GM21737 (cell line): ENCODE measurements at regions not wholly inside any gene's neighbourhood (a gene's known extent, or its start where the extent isn't known, plus 50 kb on each side); places are given as distances from the start of the nearest gene placed in this dataset.
"Not testable (repeated sequence)": the region's sequence is repeated elsewhere in the genome, so short reads cannot be mapped to it uniquely, and the experiment has no call there.

Source experiments
- ATAC-seq: cut with Tn5 transposase; IDR thresholded peaks from one replicate; pipeline ENCODE4 v1.9.1; 2021; ENCODE audit warnings: mild to moderate bottlenecking, moderate library complexity; ENCODE audit not compliant: unreplicated experiment

DNA sequence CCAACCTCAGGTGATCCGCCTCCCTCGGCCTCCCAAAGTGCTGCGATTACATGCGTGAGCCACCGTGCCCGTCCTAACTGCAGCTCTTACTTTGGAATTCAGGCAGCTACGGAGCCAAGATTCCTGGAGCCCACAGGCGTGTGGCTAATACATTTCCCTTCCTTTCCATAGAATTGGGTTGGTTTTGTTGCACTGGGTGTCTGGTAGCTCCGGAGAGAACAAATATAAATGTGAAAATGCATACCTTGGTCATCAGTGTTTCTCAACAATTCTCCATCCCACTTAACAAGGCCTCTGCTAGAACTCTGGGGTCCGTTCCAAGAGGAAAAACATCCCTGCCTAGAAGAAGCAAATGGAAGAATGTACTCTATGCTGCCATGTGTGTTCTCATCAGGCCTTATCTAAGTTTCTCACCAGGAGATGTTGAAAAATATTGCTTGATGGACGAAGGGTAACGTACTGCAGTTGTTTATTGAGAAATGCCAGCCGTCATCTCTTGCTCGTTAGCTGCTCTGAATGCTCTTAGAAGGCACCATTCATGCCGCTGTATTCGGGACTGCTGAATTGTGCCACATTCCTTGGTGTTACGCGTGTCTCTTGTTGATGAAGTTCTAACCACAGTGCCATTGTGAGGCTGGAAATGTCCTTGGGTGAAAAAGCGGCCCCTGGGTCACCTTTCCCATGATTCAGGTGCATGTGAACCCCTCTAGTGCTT, 50.5 kb upstream of the CD99 start:
- no peak for ATAC-seq

DNA sequence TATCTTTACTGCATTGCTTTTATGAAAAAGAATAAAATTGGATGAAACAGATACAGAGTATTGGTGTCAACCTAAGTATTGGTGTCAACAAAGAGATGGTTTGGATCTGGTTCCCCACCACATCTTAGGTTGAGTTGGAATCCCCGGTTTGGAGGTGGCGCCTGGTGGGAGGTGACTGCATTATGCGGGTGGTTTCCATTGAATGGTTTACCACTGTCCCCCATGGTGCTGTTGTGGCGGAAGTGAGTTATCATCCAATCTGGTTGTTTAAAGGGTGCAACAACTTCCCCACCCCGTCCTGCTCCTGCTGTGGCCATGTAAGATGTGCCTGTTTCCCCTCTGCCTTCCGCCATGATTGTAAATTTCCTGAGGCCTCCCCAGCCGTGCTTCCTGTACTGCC, 52.8 kb upstream of the CD99 start:
- no peak for ATAC-seq

DNA sequence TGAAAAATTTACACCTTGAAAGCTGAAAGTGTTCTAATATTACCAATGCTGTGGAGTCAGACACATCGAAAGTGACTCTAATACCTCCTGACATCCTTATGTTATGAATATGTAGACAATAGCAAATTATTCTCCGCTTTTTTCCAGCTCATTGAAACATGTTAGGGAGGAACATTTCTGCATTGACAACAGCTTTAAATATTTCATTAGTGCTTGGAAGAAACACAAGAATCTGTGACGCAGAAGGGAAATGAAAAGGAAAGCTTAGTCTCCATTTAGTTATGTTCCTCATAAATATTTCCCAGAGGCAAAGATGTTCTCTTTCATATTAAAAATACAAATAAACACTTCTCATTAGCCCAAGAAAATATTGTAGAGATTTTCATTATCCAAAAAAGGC, 55.8 kb upstream of the CD99 start:
- no peak for ATAC-seq

DNA sequence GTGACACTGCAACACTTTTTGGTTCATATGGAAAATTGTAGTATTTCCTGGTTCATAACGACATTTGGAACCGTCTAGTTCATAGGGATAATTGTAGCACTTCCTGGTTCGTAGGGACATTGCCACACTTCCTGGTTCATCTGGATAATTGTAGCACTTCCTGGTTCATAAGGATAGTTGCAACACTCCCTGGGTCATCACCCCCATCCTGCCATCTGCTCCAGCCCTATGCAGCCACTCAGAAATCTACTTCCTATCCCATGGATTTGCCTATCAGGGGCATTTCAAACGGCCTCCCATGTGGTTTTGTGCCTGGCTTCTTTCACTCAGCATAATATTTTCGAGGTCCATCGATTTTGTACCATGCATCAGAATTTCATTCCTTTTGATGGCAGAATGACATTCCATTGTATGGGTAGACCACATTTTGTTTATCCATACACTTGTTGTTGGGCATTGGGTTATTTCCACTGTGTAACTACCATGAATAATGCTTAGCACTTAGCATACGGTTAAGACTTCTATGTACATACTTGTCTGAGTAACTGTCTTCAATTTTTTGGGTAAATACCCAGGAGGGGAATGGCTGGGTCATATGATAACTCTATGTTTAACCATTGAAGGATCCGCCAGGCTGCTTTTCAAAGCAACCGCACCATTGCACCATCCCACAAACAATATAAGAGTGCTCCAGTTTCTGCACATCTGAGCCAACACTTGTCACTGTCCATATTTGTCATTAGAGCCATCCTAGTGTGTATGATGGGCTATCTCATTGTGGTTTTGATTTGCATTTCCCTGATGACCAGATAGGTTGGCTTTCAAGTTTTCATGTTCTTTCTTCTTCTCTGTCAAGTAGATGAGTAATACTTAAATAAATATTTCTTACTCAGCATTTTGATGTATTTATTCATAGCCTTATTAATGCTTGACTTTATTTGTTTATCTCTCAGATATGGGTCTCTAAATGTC, 58.3 kb upstream of the CD99 start:
- ATAC-seq, result no peak

- no peak for ATAC-seq
Observed at GRCh38 chrX:2631743-2632532, 59.2 kb upstream of the CD99 start.

GRCh38 chrX:2630935-2631742, 60.0 kb upstream of the CD99 start:
- not testable (repeated sequence) for ATAC-seq

- not testable (repeated sequence) for ATAC-seq
Observed at GRCh38 chrX:2630008-2630934, 60.8 kb upstream of the CD99 start.

DNA sequence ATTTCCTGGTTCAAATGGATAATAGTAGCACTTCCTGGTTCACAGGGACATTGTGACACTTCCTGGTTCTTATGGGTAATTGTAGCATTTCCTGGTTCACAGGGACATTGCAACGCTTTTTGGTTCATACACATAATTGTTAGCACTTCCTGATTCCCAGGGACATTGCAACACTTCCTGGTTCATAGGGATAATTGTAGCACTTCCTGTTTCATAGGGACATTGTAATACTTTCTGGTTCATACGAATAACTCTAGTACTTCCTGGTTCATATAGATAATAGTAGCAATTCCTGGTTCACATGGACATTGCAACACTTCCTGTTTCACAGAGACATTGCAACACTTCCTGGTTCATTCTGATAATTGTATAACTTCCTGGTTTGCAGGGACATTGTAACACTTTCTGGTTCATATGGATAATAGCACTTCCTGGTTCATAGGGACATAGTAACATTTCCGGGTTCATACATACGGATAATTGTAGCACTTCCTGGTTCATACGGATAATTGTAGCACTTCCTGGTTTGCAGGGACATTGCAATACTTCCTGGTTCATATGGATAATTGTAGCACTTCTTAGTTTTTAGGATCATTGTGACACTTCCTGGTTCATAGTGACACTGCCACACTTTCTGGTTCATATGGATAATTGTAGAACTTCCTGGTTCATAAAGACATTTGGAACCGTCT, 61.6 kb upstream of the CD99 start:
- ATAC-seq, result no peak

DNA sequence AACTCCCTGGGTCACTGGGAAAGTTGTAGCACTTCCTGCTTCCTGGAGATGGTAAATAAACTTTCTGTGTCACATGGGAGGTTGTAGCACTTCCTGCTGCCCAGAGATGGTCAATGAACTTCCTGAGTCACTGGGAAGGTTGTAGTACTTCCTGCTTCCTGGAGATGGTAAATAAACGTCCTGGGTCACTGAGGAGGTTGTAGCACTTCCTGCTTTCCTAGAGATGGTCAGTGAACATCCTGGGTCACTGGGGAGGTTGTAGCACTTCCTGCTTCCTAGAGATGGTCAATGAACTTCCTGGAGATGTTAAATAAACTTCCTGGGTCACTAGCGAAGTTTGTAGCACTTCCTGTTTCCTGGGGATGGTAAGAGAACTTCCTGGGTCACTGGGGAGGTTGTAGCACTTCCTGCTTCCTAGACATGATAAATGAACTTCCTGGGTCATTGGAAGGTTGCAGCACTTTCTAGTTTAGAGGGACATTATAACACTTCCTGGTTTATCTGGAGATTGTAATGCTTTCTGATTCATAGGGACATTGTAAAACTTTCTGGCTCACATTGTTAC, 62.3 kb upstream of the CD99 start:
- no peak for ATAC-seq

DNA sequence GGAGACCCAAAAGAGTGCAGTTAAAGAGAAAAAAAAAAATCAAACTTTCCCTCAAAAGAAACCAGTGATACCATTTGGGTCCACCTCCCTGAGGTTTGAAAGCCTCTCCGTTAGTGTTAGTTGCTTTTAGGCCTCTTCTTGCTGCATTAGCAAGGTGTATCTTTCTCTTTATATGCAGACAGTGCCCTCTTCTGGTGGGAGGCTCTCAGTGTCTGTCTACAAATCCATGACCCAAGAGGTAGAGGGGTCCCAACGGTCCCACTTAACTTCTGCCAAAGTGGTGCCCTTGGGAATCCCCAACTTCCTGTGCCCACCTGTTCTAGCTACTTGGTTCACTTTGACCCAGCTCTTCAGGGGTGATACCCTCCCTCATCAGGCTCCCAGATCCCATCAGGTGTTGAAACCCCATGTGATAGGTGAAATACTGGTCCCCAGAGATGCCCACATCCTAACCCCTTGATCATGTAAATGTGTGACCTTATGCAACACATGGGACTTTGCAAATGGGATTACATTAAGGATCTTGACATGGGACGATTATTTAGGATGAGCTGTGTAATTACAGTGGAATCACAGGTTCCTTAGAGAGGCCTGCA, 63.7 kb upstream of the CD99 start:
- no peak for ATAC-seq

DNA sequence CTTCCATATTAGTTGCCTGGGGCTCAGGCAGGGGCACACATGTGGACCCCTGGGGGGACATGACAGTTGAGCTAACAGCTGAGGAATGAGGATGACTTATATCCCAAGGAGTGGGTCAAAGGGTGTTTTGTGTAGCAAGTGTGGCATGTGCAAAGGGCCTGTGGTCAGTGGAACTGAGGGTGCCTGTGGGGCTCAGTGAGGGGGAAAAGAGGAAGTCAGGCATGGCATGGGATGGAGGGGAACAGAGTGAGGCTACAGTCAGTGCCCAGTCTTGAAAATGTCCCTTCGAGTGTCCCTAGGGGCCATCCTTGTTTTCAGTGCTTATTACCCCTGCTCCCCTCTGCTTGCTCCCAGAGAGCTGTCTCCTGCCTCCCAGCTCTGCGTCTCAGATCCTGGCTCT, 64.3 kb upstream of the CD99 start:
- ATAC-seq, result no peak

- ATAC-seq, result no peak
Observed at GRCh38 chrX:2620576-2620975, 70.5 kb upstream of the CD99 start.

DNA sequence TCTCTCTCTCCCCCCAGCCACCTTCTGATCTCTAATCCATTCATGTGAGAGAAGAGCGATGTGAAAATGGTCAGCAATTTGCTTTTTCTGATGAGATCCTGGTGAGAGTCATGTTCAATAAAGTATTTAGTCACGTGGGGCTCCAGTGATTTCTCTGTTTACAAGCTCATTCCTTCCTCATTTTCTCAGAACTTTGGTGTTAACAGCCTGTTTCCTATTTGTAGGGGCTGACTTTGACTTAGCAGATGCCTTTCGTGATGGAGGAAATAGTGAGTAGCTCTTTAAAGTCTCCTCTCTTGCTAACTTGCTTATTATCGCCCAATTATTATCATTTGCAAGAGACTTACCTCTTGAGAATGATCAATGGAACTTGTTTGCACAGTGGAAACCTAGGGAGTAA, 72.6 kb upstream of the CD99 start:
- no peak for ATAC-seq

DNA sequence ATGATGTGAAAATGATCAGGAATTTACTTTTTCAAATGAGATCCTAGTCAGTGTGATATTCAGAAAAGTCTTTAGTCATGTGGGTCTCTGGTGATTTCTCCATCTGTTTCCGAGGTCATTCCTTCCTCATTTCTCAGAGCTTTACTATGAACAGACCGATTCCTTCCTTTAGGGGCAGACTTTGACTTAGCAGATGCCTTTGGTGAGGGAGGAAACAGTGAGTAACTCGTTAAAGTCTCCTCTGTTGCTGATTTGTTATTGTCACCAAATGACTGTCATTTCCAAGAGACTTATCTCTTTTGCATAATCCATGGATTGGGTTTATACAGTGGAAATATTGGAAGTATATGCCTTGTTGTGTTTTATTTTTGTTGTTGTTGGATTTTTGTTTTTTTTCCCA, 76.2 kb upstream of the CD99 start:
- no peak for ATAC-seq

DNA sequence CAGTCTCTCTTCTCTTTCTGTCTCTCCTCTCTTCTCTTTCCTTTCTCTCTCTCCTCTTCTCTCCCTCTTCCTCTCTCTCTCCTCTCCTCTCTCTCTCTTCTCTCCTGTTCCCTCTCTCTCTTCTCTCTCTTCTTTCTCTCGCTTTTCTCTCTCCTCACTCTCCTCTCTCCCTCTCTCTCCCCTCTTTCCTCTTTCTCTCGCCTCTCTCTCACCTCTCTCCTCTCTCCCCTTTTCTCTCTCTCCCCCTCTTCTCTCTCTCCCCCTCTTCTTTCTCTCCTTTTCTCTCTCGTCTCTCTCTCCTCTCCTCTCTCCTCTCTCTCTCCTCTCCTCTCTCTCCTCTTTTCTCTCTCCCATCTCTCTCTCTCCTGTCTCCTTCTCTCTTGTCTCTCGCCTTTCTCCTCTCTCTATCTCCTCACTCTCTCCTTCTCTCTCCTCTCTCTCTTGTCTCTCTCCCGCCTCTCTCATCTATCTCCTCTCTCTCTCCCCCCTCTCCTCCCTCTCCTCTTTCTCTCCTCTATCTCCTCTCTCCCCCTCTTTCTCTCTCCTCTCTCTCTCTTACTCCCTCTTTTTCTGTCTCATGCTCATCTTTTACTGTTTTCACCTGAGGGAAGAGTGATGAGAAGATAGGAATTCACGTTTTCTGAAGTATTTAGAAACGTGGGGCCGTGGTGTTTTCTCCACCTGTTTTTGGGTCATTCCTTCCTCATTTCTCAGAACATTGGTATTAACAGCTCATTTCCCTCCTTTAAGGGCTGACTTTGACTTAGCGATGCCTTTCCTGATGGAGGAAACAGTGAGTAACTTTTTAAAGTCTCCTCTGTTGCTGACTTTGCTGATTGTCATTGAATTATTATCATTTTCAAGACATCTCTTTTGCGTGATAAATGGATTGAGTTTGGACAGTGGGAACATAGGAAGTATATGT, 80.6 kb upstream of the CD99 start:
- ATAC-seq, result no peak

GRCh38 chrX:2609431-2610238, 81.5 kb upstream of the CD99 start:
- ATAC-seq, result peak; percentile 39
